IPS DF 4.7 (cell line): ENCODE measurements at regions not wholly inside any gene's neighbourhood (a gene's known extent, or its start where the extent isn't known, plus 50 kb on each side); places are given as distances from the start of the nearest gene placed in this dataset.

ENCODE experiments used
- DNase-seq: peaks from one replicate; pipeline ENCODE4 v3.0.0-alpha.2; 2013; ENCODE audit warnings: low spot score; ENCODE audit errors: extremely low read depth

DNA sequence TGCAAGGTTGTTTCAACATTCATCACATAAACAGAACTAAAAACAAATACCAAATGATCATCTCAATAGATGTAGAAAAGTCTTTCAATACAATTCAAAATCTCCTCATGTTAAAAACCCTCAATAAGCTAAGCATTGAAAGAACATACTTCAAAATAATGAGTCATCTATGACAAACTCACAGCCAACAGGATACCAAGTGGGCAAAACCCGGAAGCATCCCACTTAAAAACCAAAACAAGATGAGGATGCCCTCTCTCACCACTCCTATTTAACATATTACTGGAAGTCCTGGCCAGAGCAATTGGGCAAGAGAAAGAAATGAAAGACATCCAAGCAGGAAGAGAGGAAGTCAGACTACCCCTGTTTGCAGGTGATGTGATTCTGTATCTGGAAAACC is 992.2 kb upstream of the PIK3C3 start:
- DNase-seq: no peak

DNA sequence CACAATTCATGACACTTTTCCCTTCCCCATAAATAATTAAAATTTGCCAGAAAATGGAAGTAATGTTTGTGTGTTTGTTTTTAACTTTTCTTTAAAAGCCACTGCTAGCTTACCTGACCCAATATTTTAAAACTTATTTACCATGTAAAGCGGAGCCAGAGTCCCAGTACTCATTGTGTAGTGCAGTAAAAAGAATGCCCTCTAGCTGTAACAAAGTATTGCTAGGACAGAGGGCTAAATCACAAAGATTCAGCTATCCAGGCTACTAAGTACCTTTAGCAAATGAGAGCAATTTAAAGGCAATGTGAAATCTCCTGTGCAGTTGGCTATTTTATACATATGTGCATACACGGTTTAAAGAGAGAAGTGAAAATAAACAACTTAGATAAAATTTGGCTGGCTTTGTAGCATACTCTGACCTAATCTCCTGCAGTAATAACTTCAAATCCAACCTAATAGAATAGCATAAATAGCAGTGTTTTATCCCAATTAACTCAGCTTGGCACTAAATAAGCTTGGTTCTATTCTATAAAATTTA is 997.4 kb upstream of the PIK3C3 start:
- no peak for DNase-seq

DNA sequence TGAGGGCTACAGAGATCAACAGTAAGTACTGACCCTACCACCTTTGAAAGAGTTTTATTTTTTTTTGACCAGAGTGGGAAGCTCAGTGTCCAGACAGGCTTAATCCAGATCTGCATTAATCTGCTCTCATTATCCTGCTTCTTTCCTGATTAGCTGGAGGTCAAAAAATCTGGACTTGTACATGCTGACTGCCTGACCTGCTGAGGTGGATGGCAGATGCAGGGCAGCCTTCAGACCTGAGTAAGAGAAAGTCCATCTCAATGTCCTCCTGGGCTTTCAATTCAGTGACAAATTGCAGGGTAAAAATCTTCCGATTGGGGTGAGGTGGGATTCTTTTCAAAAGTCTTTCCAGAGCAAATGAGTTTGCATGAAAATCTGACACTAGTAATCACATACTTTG is 998.8 kb upstream of the PIK3C3 start:
- DNase-seq: no peak

DNA sequence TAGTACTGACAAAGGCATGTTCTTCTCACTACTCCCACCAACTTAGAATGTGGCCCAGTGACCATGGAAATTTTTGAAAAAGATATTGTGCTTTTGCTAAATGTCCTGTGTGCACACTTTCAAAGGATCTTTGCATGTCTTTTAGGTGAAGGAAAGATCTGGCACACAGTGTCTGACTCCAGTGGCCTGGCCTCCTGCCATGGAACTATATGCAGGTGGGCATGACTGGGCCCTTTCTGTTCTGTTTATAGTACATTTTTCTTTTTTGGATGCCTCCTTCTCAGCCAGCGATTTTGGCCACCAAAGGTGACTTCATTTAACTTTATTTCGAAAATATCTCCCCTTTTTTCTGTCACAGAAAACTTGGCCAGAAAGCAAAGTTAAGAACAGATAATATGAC is 999.7 kb upstream of the PIK3C3 start:
- DNase-seq: no peak

DNA sequence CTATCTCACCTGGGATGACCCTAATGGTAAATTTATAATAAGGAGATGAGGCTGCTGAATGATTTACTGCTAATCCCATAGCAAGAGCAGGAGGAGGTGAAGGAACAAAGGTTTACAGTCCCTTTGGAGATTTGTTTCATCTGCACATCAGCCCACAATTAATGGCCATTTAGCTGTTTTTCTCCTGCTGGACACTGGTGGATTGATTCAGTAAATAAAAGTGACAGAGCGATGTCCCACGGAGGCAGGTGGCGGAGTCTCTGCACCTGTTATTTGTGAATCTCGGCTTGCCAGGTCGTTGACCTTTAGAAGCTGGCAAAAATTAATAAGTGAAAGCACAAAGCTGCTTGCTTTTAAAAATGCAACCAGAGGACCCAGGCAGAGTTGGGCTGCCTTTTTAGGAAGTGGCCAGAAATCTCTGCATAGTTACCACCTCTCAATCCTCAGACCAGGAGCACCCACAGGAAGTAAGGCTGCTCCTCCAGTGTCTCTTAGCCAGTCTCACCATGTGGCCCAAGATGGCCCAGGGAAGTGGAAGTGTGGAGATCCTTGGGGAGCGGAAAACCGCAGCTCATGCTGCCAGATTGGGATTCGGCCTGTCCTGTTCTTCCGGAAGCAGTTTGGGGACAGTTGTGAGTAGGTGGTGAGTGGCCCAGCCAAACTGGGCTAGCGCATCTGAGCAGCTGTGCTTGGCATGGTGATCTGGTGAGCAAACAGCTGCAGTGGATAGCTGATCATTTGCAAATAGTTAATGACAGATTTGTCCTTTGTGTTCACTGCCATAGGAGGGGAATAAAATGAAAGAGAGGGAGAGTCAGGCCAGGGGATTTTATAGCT is 1005.7 kb upstream of the PIK3C3 start:
- DNase-seq: no peak

DNA sequence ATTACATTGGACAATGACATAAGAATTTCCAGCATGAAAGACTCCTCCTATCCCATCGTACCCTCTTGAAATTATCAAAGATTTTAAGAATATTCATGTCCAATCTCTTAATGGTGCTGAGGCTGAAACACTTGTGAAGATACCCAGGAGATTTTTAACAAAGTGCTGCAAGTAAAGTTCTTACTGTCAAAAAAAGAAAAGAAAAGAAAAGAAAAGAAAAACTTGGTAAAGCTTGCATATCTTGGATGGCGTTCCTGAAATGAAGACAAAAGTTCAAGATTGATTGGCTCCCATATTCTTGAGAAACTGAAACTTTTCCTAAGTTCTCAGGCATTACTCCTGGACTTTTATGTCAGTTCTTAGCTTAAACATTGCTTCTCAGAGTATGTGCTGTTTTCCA is 1010.5 kb upstream of the PIK3C3 start:
- DNase-seq: no peak

DNA sequence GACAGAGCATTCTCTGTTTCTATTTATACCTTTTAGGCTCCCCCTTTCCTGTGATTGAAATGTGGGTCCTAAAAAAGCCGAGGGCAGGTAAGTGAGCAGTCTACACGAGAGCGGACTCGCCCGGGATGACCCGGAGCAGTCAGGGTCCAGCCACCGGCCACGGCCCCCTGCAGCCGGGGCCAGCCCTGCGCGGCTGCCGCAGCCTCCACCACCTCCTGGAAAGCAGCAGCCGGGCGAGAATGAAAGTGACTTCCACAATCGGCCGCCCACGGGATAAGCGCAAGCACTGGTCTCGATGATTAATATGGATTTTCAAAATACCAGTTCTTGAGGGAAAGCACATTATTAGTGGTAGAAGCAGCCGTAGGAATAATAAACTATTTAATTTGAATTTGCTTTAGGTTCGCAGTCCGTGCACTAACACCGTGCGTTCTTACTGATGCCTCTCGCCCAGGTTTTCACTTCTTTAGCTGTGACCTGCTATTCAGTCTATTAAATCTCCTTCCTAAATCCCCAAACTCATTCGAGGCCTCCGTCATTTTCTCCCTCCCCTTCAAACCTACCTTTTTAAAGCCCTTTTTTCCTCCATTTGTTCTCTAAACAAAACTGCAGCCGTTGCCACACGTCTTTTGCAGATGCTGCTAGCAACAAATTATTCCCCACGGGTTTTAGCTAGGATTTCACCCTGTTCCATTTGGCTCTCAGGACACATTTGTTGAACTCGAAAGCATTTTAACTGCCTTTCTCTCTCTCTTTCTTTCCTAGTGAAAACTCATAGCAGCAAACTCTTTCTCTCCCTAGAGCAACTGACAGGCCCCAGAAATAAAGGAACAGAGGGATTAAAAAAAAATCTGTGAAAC is 1015.1 kb upstream of the PIK3C3 start:
- DNase-seq: no peak

DNA sequence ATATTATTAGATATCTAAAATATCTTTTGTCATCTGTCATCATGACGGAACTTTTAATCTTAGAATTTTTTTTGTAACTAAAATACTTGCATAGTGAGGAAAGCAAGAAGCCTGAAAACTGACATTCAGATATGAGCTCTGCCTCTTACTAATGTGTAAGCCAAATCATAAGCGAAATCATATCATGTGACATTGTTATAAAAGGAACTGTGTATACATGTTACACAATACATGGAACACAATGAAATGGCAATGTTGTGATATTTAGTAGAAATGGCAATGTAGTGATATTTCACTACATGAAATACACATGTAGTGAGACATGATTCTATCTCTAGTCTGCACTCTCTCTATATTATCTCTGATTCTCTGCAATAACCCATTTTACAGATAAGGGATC is 1016.4 kb upstream of the PIK3C3 start:
- DNase-seq: no peak

DNA sequence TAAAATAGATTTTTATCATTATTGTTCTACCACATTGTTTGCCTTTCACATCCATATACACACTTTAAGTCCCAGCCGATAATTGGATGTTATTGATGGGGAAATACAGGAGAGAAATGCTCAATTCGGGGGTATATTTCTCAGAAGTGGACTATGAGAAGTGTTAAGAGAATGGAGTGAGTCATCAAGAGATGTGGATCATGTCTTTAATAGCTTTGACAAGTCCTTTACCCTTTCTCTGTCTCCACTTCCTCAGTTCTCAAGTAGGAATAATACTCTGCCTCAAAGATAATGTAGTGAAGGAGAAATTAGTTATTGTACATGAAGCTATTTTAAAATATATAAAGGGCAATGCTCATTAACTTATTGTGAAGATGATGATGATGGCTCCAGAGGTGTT is 1017.6 kb upstream of the PIK3C3 start:
- DNase-seq: no peak

DNA sequence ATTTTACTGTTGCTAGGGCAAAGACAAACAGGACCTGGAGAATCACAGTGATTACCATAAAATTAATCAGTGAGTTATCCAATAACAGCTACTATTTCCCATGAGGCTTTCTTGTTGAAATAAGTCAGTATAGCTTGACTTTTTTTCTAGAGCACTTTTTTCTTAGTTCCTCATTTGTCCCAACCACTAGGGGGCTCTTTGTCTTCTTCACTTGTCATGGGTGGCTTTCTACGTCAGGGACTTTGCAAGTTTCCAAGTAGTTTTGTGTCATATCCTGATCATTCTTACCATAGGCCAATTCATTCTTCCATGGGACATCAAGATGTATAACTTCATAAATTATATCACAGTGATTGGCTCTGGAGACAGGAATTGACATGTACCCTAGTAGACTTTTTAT is 1019.6 kb upstream of the PIK3C3 start:
- DNase-seq: peak; percentile 16

DNA sequence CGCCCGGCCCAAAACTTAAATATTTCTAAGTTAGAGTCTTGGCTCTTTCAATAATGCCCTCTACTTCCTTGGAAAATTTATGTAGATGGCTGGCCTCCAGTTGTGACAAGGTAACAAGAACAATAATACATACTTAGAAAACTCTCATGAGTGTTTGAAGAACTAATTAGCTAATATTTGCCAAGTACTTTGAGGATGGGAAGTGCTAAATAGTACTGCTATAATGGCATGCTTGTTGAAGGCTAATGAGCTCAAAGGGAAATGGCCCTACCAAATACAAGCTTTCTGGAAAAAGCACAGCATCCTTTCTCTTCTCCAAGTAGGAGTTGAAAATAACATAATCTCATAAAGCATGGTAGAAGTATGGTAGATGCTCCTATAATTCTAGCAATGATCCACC is 1022.2 kb upstream of the PIK3C3 start:
- no peak for DNase-seq

DNA sequence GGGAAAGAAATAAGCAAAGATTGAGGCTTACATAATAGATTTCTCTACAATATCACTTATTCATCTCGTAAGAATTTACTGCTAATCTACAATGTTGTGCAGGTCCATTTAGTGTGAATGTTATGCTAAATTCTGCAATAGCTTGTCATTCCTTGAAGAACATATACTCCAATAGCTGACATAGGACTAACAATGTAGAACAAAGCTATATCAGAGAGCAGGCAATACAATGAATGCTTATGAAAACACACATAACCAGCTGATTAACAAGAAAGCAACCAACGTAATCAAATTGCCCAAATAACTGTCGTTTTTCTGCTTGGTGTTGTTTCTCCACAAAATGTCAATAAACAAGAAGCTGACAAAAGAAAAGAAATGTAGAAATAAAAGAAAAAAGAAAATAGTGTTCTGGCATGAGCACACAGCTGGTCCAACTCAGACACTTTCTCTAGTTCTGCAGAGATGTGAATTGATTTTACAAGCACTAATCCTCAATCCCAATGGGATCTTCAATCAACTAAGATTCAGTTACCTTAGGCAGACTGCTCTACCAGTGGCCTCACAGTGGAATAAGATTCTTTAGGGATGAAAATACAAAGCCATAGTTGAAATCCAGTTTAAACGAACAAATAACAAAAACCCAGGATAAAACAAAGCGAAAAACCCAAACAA is 1024.7 kb upstream of the PIK3C3 start:
- DNase-seq: no peak

DNA sequence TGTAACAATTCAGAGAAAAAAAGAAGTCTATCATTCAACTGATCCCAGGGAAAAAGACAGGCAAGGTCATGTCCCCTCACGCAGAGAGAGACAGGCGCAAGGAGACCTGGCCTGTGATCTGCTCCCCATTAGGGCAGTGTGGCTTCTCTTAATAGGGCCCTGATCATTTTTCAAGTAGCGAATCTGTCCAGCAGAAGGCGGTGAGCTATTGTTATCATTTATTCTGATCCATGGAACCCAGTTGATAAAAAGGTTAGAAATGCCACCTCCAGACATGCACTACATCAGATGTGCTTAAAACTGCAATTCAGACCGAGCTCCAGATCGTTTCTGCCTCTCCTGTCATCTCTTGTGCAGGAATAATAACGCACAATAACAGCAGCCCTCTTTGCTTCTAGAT is 1025.6 kb upstream of the PIK3C3 start:
- DNase-seq: no peak

DNA sequence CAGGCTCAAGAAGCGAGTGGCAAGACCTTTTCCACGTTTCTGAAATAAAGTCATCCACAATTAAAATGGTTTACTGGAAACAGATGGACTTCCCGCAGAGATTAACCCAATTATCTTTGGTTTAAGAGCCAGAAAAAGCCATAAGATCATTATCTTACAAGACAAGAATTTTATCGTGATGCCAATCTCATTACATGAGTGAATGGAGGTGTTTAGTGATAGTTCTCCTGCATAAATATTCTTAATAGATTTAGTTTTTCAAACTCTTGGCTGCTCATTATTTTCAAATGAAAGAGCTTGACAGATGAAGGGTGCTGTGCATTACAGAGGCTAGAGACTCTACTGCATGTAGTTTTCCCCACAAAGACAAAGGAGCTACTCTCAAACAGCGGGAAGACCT is 1028.4 kb upstream of the PIK3C3 start:
- DNase-seq: no peak

DNA sequence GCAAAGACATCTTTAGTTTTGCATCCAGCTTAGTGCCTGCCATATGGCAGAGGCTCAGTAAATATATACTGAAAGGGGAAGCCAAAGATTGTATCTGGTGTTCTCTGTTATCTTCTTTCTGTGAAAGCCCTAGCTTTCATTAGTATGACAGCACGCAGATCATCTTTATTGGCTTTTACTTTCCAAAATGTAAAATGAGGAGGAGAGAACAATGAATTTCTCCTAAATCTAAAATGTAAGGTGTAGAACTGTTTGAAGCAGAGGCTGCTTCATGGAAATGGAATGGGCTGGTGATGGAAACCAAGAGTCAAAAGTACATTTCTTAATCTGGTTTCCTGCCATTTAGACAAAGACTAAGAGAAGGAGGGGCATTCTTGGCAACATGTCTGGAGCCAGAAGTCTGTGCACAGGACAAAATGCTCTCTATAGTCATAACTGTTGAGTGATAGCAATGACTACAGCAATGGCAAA is 1029.9 kb upstream of the PIK3C3 start:
- no peak for DNase-seq

DNA sequence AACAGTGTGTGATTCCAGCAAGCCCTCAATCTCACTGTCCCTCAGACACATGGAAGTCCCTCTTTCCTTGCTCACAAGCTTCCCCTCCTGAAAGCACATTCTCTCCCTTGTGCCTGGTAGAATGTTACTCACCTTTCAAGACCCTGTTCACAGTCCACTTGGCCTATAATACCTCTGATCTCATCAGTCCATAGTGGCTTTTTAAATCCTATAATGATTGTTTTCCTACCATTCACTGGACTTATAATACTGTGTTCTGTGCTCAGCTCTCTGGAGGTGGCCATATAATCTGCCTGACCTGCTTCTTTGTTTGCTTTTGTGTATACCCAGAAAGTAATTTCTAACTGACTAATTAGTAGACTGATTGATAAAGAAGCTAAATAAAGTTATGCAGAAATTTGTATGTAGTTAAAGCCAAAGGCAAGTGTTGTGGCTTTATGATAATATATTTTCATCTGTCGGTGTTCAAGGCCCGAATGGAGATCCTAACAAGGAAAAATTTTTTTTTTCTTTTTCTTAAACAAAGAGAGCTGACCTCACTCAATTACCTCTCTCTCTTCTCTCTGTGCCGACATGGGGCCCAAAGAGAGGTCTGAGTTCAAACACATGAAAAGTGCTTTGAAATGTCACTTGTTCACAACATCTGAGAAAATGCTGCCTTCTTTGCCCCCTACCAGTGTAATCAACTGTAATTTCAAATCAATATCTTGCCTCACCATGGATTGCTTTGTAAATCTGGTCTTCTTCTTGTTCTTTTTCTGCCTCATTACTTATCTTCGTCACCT is 1033.0 kb upstream of the PIK3C3 start:
- DNase-seq: no peak

DNA sequence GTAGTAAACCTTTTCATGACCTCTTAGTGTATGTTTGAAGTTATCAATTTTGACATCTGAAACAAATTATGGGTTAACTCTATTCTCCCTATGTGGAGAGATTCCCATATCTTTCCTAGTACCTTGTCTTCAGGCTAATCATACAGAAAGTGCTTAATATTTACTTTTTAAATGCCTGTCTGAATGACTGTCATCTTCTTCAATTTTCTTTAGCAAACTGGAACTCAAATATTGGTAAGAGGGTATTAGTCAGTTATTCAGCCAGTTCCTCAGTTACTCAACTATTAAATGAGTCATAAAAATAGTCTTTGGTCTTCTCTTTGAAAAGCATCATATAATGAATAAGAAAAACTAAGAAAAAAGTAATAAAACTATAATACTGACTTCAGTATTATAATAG is 1038.0 kb upstream of the PIK3C3 start:
- no peak for DNase-seq

DNA sequence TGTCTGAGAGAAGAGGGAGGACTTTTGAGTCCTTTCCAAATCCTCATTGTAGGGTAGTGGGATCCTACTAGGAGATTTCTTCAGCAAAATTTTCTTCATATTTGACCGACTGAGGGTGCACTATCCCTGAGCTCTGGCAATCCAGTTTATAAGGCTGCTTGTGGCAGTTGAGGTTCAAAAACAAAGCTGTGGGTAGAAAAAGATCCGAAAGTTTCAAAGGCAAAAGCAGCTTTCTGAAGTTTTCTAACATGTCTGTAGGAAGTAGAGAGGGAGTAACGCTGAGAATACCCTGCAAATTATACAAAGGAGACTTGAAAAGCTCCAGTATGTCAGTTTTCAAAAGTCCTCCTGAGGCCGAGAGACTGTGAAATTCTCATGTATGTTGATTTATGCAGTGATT is 1039.3 kb upstream of the PIK3C3 start:
- DNase-seq: no peak

DNA sequence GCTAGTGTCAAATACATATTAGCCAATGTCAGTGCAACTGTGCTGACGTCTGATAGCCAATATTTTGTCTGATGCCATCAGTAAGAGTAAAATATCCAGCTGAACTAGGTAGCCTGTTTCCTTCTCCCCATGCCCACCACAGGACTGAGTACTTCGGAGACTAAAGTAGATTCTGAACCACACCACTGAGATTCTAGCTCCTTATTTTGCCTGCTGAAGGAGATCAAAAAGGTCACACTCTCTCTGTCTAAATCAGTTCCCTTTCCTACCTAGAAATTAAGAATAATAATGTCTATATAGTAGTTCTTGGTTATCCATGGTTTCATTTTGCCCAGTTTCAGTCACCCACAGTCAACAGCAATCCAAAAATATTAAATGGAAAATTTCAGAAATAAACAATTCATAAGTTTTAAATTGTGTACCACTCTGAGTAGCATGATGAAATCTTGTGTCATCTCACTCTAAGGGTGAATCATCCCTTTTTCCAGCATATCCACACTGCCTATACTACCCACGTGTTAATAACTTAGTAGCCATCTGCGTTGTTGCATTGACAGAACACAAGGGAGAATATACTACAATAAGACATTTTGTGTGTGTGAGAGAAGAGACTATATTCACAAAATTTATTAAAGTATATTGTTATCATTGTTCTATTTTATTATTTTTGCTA is 1043.3 kb upstream of the PIK3C3 start:
- no peak for DNase-seq

DNA sequence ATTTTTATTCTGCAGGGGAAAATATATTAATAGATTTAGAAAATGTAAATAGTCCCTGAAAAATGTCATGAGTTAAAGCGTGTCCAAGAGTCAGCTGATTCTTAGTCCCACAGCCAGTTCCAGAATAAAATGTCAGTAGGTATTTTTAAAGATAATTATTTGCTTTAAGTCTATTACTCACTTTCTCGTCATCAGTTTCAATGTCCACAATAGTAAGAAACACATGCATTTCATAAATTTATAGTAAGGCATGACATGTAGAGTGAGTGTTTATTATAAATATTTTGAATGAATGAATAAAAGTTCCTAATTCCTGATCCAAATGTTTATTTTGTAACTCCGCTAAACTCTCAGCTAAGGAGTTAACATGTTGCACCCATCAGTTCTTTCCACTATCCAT is 1044.0 kb upstream of the PIK3C3 start:
- no peak for DNase-seq
